Fibroblast of the aortic adventitia (primary cell): ENCODE measurements at regions not wholly inside any gene's neighbourhood (a gene's known extent, or its start where the extent isn't known, plus 50 kb on each side); places are given as distances from the start of the nearest gene placed in this dataset.

Experiments
- DNase-seq: peaks from one replicate; pipeline ENCODE4 v3.0.0-alpha.2; 2010; ENCODE audit warnings: low read depth
- H3K4me3 ChIP-seq: 2 replicates; pipeline ENCODE4 v1.5.1; 2011; ENCODE audit warnings: low read depth, mild to moderate bottlenecking, control low read depth, low read length, moderate library complexity
- CTCF ChIP-seq: IDR thresholded peaks from 2 replicates; pipeline ENCODE4 v1.5.1; 2011; ENCODE audit warnings: mild to moderate bottlenecking, low read length, control low read depth, inconsistent platforms; ENCODE audit not compliant: insufficient read depth

- DNase-seq: no peak
- TF ChIP-seq CTCF: no peak
These were observed 743.5 kb downstream of the ARAP2 start for GRCh38 chr4:35500812-35501211.

GRCh38 chr4:35503435-35503834 is 740.9 kb downstream of the ARAP2 start:
- no peak for DNase-seq
- H3K4me3 ChIP-seq: no peak overlapping the region
- TF ChIP-seq CTCF: no peak

More at GRCh38 chr4:35500812-35501211, 743.5 kb downstream of the ARAP2 start:
- H3K4me3 ChIP-seq: no peak overlapping the region

- DNase-seq: no peak
- H3K4me3 ChIP-seq: no peak overlapping the region
- TF ChIP-seq CTCF: no peak
These were observed 738.2 kb downstream of the ARAP2 start for GRCh38 chr4:35506161-35506560.

- no peak for DNase-seq
- no peak overlapping the region for H3K4me3 ChIP-seq
- no peak for TF ChIP-seq CTCF
These were observed 732.5 kb downstream of the ARAP2 start for GRCh38 chr4:35511851-35512250.

- DNase-seq: no peak
- no peak for TF ChIP-seq CTCF
- H3K4me3 ChIP-seq: no peak overlapping the region
These were observed 728.2 kb downstream of the ARAP2 start for GRCh38 chr4:35516102-35516501.

GRCh38 chr4:35520059-35520458 is 724.3 kb downstream of the ARAP2 start:
- DNase-seq: no peak
- no peak overlapping the region for H3K4me3 ChIP-seq
- no peak for TF ChIP-seq CTCF

- H3K4me3 ChIP-seq: no peak overlapping the region
- no peak for TF ChIP-seq CTCF
- DNase-seq: no peak
These were observed 722.6 kb downstream of the ARAP2 start for GRCh38 chr4:35521682-35522081.
